ENCODE measurements at regions not wholly inside any gene's neighbourhood (a gene's known extent, or its start where the extent isn't known, plus 50 kb on each side); places are given as distances from the start of the nearest gene placed in this dataset.

- no peak for DNase-seq
These were observed 657.1 kb upstream of the SOX11 start for GRCh38 chr2:5035057-5035488.

GRCh38 chr2:5036256-5036655 is 655.9 kb upstream of the SOX11 start:
- DNase-seq = no peak

- no peak for DNase-seq
These were observed 652.8 kb upstream of the SOX11 start for GRCh38 chr2:5039241-5039975.

- DNase-seq = no peak
These were observed 651.6 kb upstream of the SOX11 start for GRCh38 chr2:5040571-5040970.

GRCh38 chr2:5041501-5041900 is 650.7 kb upstream of the SOX11 start:
- peak; percentile 1 for DNase-seq

GRCh38 chr2:5042666-5043440 is 649.3 kb upstream of the SOX11 start:
- no peak for DNase-seq

- DNase-seq = no peak
These were observed 640.9 kb upstream of the SOX11 start for GRCh38 chr2:5051300-5051699.

- no peak for DNase-seq
These were observed 639.3 kb upstream of the SOX11 start for GRCh38 chr2:5052905-5053304.

- DNase-seq = no peak
These were observed 634.3 kb upstream of the SOX11 start for GRCh38 chr2:5057891-5058351.

GRCh38 chr2:5060956-5061355 is 631.2 kb upstream of the SOX11 start:
- no peak for DNase-seq

- DNase-seq = no peak
These were observed 627.5 kb upstream of the SOX11 start for GRCh38 chr2:5064687-5065086.

GRCh38 chr2:5067816-5068215 is 624.4 kb upstream of the SOX11 start:
- no peak for DNase-seq

GRCh38 chr2:5070257-5070656 is 621.9 kb upstream of the SOX11 start:
- DNase-seq = no peak

- no peak for DNase-seq
These were observed 617.5 kb upstream of the SOX11 start for GRCh38 chr2:5074733-5075132.

- no peak for DNase-seq
These were observed 615.6 kb upstream of the SOX11 start for GRCh38 chr2:5076599-5076998.

GRCh38 chr2:5077479-5078089 is 614.6 kb upstream of the SOX11 start:
- no peak for DNase-seq

- DNase-seq = no peak
These were observed 608.8 kb upstream of the SOX11 start for GRCh38 chr2:5083402-5083801.

GRCh38 chr2:5089409-5089808 is 602.8 kb upstream of the SOX11 start:
- no peak for DNase-seq

GRCh38 chr2:5093056-5093455 is 599.1 kb upstream of the SOX11 start:
- DNase-seq = no peak

- no peak for DNase-seq
These were observed 598.7 kb upstream of the SOX11 start for GRCh38 chr2:5093518-5093917.

GRCh38 chr2:5094192-5094591 is 598.0 kb upstream of the SOX11 start:
- no peak for DNase-seq

GRCh38 chr2:5098286-5098685 is 593.9 kb upstream of the SOX11 start:
- DNase-seq = no peak

- no peak for DNase-seq
These were observed 589.4 kb upstream of the SOX11 start for GRCh38 chr2:5102823-5103222.

- DNase-seq = no peak
These were observed 580.6 kb upstream of the SOX11 start for GRCh38 chr2:5111581-5111980.

All from suppressor macrophage treated with lipopolysaccharide for 4 hours (primary cell).